H9 (cell line): ENCODE measurements at regions not wholly inside any gene's neighbourhood (a gene's known extent, or its start where the extent isn't known, plus 50 kb on each side); places are given as distances from the start of the nearest gene placed in this dataset.

Source experiments
- DNase-seq: peaks from one replicate; pipeline ENCODE4 v3.0.0-alpha.2; 2017
- H2AFZ ChIP-seq: one replicate; pipeline ENCODE4 v1.6.1; 2013; ENCODE audit warnings: mild to moderate bottlenecking, low read length, control low read depth, moderate library complexity
- H2AK5ac ChIP-seq: 2 replicates; pipeline ENCODE4 v1.6.1; 2013; ENCODE audit warnings: low read length, control low read depth, mixed read lengths; ENCODE audit not compliant: insufficient read length
- H2BK120ac ChIP-seq: one replicate; pipeline ENCODE4 v1.6.1; 2013; ENCODE audit warnings: low read depth, mild to moderate bottlenecking, low read length, control low read depth, inconsistent platforms; ENCODE audit not compliant: poor library complexity, severe bottlenecking
- H2BK12ac ChIP-seq: 2 replicates; pipeline ENCODE4 v1.6.1; 2013; ENCODE audit warnings: low read length, control low read depth, mixed read lengths, low read depth; ENCODE audit not compliant: insufficient read length
- H2BK15ac ChIP-seq: 2 replicates; pipeline ENCODE4 v1.6.1; 2013; ENCODE audit warnings: low read depth, low read length, control low read depth
- H2BK20ac ChIP-seq: one replicate; pipeline ENCODE4 v1.6.1; 2013; ENCODE audit warnings: low read depth, mild to moderate bottlenecking, low read length, control low read depth, inconsistent platforms; ENCODE audit not compliant: poor library complexity, severe bottlenecking
- H2BK5ac ChIP-seq: 2 replicates; pipeline ENCODE4 v1.6.1; 2013; ENCODE audit warnings: low read length, control low read depth, mixed read lengths; ENCODE audit not compliant: insufficient read length
- H3K14ac ChIP-seq: 2 replicates; pipeline ENCODE4 v1.6.1; 2013; ENCODE audit warnings: low read length, control low read depth; ENCODE audit not compliant: insufficient read depth
- H3K18ac ChIP-seq: 2 replicates; pipeline ENCODE4 v1.6.1; 2013; ENCODE audit warnings: low read depth, mild to moderate bottlenecking, mixed read lengths, low read length, control low read depth; ENCODE audit not compliant: insufficient read length
- H3K23ac ChIP-seq: 2 replicates; pipeline ENCODE4 v1.6.1; 2013; ENCODE audit warnings: low read length, control low read depth, mixed read lengths, low read depth; ENCODE audit not compliant: insufficient read length
- H3K23me2 ChIP-seq: 2 replicates; pipeline ENCODE4 v1.6.1; 2013; ENCODE audit warnings: low read depth, mild to moderate bottlenecking, mixed read lengths, low read length, control low read depth; ENCODE audit not compliant: insufficient read length, poor library complexity, severe bottlenecking
- H3K27ac ChIP-seq: 2 replicates; pipeline ENCODE4 v1.5.1; 2013; ENCODE audit warnings: low read length, control low read depth, mixed read lengths, low read depth; ENCODE audit not compliant: insufficient read length
- H3K27me3 ChIP-seq: 2 replicates; pipeline ENCODE4 v1.6.1; 2013; ENCODE audit warnings: low read length, control low read depth, inconsistent platforms; ENCODE audit not compliant: insufficient read depth
- H3K4ac ChIP-seq: 2 replicates; pipeline ENCODE4 v1.6.1; 2013; ENCODE audit warnings: low read depth, mild to moderate bottlenecking, control low read depth, inconsistent platforms, low read length, moderate library complexity
- H3K4me1 ChIP-seq: 2 replicates; pipeline ENCODE4 v1.6.1; 2013; ENCODE audit warnings: low read length, control low read depth, inconsistent platforms; ENCODE audit not compliant: insufficient read depth
- H3K4me2 ChIP-seq: 2 replicates; pipeline ENCODE4 v1.6.1; 2013; ENCODE audit warnings: low read length, control low read depth, mixed read lengths; ENCODE audit not compliant: insufficient read length, insufficient read depth
- H3K56ac ChIP-seq: 2 replicates; pipeline ENCODE4 v1.6.1; 2013; ENCODE audit warnings: low read depth, mild to moderate bottlenecking, mixed read lengths, low read length, control low read depth; ENCODE audit not compliant: insufficient read length
- H3K79me1 ChIP-seq: 2 replicates; pipeline ENCODE4 v1.6.1; 2013; ENCODE audit warnings: low read depth, mild to moderate bottlenecking, moderate library complexity, low read length, control low read depth, inconsistent platforms; ENCODE audit not compliant: insufficient read depth, poor library complexity, severe bottlenecking
- H3K79me2 ChIP-seq: 2 replicates; pipeline ENCODE4 v1.6.1; 2013; ENCODE audit warnings: low read length, control low read depth, inconsistent platforms; ENCODE audit not compliant: insufficient read depth
- H3K9ac ChIP-seq: 2 replicates; pipeline ENCODE4 v1.6.1; 2013; ENCODE audit warnings: low read length, control low read depth, mixed read lengths; ENCODE audit not compliant: insufficient read length; ENCODE audit errors: extremely low read depth
- H3K9me3 ChIP-seq: one replicate; pipeline ENCODE4 v1.6.1; 2013; ENCODE audit warnings: low read depth, low read length, inconsistent platforms; ENCODE audit not compliant: control insufficient read depth
- H3T11ph ChIP-seq: one replicate; pipeline ENCODE4 v1.6.1; 2013; ENCODE audit warnings: mild to moderate bottlenecking, low read length, control low read depth, inconsistent platforms
- H4K20me1 ChIP-seq: one replicate; pipeline ENCODE4 v1.6.1; 2013; ENCODE audit not compliant: control insufficient read depth, insufficient read length, insufficient read depth
- H4K5ac ChIP-seq: 2 replicates; pipeline ENCODE4 v1.6.1; 2013; ENCODE audit warnings: low read depth, mild to moderate bottlenecking, mixed read lengths, low read length, control low read depth; ENCODE audit not compliant: insufficient read length
- H4K8ac ChIP-seq: replicated peaks from 2 replicates; pipeline ENCODE4 v1.6.1; 2013; ENCODE audit warnings: low read length, control low read depth, mixed read lengths, low read depth; ENCODE audit not compliant: insufficient read length
- H4K91ac ChIP-seq: 2 replicates; pipeline ENCODE4 v1.6.1; 2013; ENCODE audit warnings: low read depth, mild to moderate bottlenecking, moderate library complexity, mixed read lengths, low read length, control low read depth; ENCODE audit not compliant: insufficient read length
- H3K27ac Mint-ChIP-seq, 3 experiments: 2 replicates in 2 of 3; 3 replicates in 1 of 3; pipeline ENCODE4 v1.8.0; 2020 to 2021; ENCODE audit warnings: mixed read lengths in 3 of 3, mild to moderate bottlenecking in 1 of 3, moderate library complexity in 1 of 3
- H3K27me3 Mint-ChIP-seq: 2 replicates; pipeline ENCODE4 v1.8.0; 2021; ENCODE audit warnings: low read depth, mild to moderate bottlenecking, moderate library complexity, mixed read lengths
- H3K36me3 Mint-ChIP-seq, 3 experiments: 2 replicates in 2 of 3; 3 replicates in 1 of 3; pipeline ENCODE4 v1.8.0; 2020 to 2021; ENCODE audit warnings: low read depth in 3 of 3, mixed read lengths in 3 of 3; ENCODE audit not compliant: insufficient read depth in 1 of 3
- H3K4me1 Mint-ChIP-seq, 2 experiments: 2 replicates each; pipeline ENCODE4 v1.8.0; 2020; ENCODE audit warnings: mixed read lengths in 2 of 2
- H3K4me3 Mint-ChIP-seq, 2 experiments: 2 replicates in 1 of 2; 3 replicates in 1 of 2; pipeline ENCODE4 v1.8.0; 2020 to 2021; ENCODE audit warnings: mild to moderate bottlenecking in 2 of 2, mixed read lengths in 2 of 2, moderate library complexity in 1 of 2
- H3K9me3 Mint-ChIP-seq, 2 experiments: 2 replicates in 1 of 2; 3 replicates in 1 of 2; pipeline ENCODE4 v1.8.0; 2020; ENCODE audit warnings: mild to moderate bottlenecking in 2 of 2, mixed read lengths in 2 of 2, moderate library complexity in 1 of 2
- CTCF ChIP-seq: fragments of 200-600 bp; sonication (generic); conservative IDR thresholded peaks from 3 replicates; pipeline ENCODE4 v1.8.0; 2021; ENCODE audit warnings: antibody characterized with exemption, mild to moderate bottlenecking
- WGBS: extraction: QIAGEN DNeasy Blood & Tissue Kit; methylation state at CpG from one replicate; pipeline ENCODE4 v1.1.7; 2013; ENCODE audit warnings: missing lambda C conversion rate, low lambda C conversion rate, mixed read lengths; ENCODE audit not compliant: insufficient read length; ENCODE audit errors: extremely low coverage; 5-methylcytosine and 5-hydroxymethylcytosine counted together

GRCh38 chr2:194003911-194004310, 1653.1 kb upstream of the SLC39A10 start:
- DNase-seq: no peak
- no peak overlapping the region for H3K9ac ChIP-seq
- H2BK120ac ChIP-seq: no peak overlapping the region
- no peak overlapping the region for H3K27ac ChIP-seq
- H4K5ac ChIP-seq: no peak overlapping the region
- H3K23ac ChIP-seq: no peak overlapping the region
- H3K4ac ChIP-seq: no peak overlapping the region
- H3K79me2 ChIP-seq: no peaks in the 10 kb centered on the region
- H2AK5ac ChIP-seq: no peak overlapping the region
- no peak overlapping the region for H2BK12ac ChIP-seq
- no peak for TF ChIP-seq CTCF
- H3K23me2 ChIP-seq: no peaks in the 10 kb centered on the region
- no peak overlapping the region for H2AFZ ChIP-seq
- no peak overlapping the region for H3T11ph ChIP-seq
- peaks cover 0 to 11% (median 3%) of the 10 kb centered on the region in 3 experiments; a peak in 4 of 7 replicates for H3K36me3 Mint-ChIP-seq
- H2BK15ac ChIP-seq: no peak overlapping the region
- no peak overlapping the region for H2BK5ac ChIP-seq
- H2BK20ac ChIP-seq: no peak overlapping the region
- no peak overlapping the region for H3K56ac ChIP-seq
- no CpG with 5 or more reads among the region's 2 CpGs for WGBS
- no peaks in the 10 kb centered on the region for H3K27me3 Mint-ChIP-seq
- no peaks in the 10 kb centered on the region for H4K20me1 ChIP-seq
- H3K4me2 ChIP-seq: no peak overlapping the region
- H3K27ac Mint-ChIP-seq: no peak overlapping the region
- H3K9me3 ChIP-seq: no peaks in the 10 kb centered on the region
- H3K4me1 ChIP-seq: no peaks in the 10 kb centered on the region
- H3K4me3 Mint-ChIP-seq: no peak overlapping the region
- H3K14ac ChIP-seq: no peak overlapping the region
- no peaks in the 10 kb centered on the region for H3K27me3 ChIP-seq
- no peaks in the 10 kb centered on the region for H3K79me1 ChIP-seq
- H4K8ac ChIP-seq: no peak overlapping the region
- H3K9me3 Mint-ChIP-seq: peaks cover 6 to 12% of the 10 kb centered on the region in 2 experiments; a peak in 4 of 5 replicates
- no peaks in the 10 kb centered on the region for H3K4me1 Mint-ChIP-seq
- no peak overlapping the region for H4K91ac ChIP-seq
- H3K18ac ChIP-seq: no peak overlapping the region
